A549 (cell line): ENCODE measurements at regions not wholly inside any gene's neighbourhood (a gene's known extent, or its start where the extent isn't known, plus 50 kb on each side); places are given as distances from the start of the nearest gene placed in this dataset.

Source experiments
- ATAC-seq, 2 experiments: fragments of 200-7000 bp in 1 of 2; fragments of >200 bp in 1 of 2; cut with Nextera tagmentation in 1 of 2; cut with Tn5 transposase in 1 of 2; 3 replicates each; pipeline versions ENCODE4 v1.8.0 to v1.9.1; 2018 to 2020; ENCODE audit warnings: mild to moderate bottlenecking in 1 of 2, moderate library complexity in 1 of 2
- CTCF ChIA-PET: fragments of 300-600 bp; sonication (Branson Sonifier 250); formaldehyde crosslinking; extraction: SDS; loops from one replicate; lab custom pipeline; 2021; ENCODE audit warnings: antibody characterized with exemption, inconsistent platforms; lab: Yijun Ruan, JAX
- POLR2A ChIA-PET: fragments of 350-600 bp; formaldehyde crosslinking; extraction: SDS; loops from one replicate; lab custom pipeline; 2021; ENCODE audit warnings: antibody characterized with exemption, inconsistent platforms; lab: Yijun Ruan, JAX
- DNase-seq, 2 experiments: peaks; one replicate each; pipeline versions ENCODE4 v3.0.0 to v3.0.0-alpha.2; 2011 to 2016; ENCODE audit warnings: low read depth in 1 of 2, low spot score in 1 of 2
- FAIRE-seq: peaks from 2 replicates; lab custom pipeline; 2011; peaks lifted over from hg19 to GRCh38; lab: Jason Lieb, UNC
- H3K27ac ChIP-seq, 2 experiments: fragments of >200 bp; sonication (Bioruptor Twin); formaldehyde crosslinking; 3 replicates each; pipeline ENCODE4 v1.5.1; 2016 to 2017
- H3K4me1 ChIP-seq: fragments of >200 bp; sonication (Bioruptor Twin); formaldehyde crosslinking; 3 replicates; pipeline ENCODE4 v1.6.1; 2016
- H3K4me2 ChIP-seq: fragments of >200 bp; sonication (Bioruptor Twin); formaldehyde crosslinking; 3 replicates; pipeline ENCODE4 v1.6.1; 2016
- H3K4me3 ChIP-seq: fragments of >200 bp; sonication (Bioruptor Twin); formaldehyde crosslinking; 3 replicates; pipeline ENCODE4 v1.5.1; 2016
- H3K9me3 ChIP-seq: fragments of >200 bp; sonication (Bioruptor Twin); formaldehyde crosslinking; 3 replicates; pipeline ENCODE4 v1.6.1; 2016
- CBX2 ChIP-seq: fragments of 200-600 bp; sonication (generic); IDR thresholded peaks from 2 replicates; pipeline ENCODE4 v1.6.1; 2016; ENCODE audit warnings: low read depth, mild to moderate bottlenecking, borderline replicate concordance
- CBX8 ChIP-seq: fragments of 200-600 bp; sonication (generic); IDR thresholded peaks from 2 replicates; pipeline ENCODE4 v1.6.1; 2016
- CEBPB ChIP-seq, 2 experiments: fragments of >200 bp in 1 of 2; sonication (Bioruptor Twin) in 1 of 2; formaldehyde crosslinking in 1 of 2; IDR thresholded peaks; 2 replicates each; pipeline ENCODE4 v1.6.1; 2012 to 2016
- CHD2 ChIP-seq: fragments of 150-350 bp; IDR thresholded peaks from 2 replicates; pipeline ENCODE4 v1.6.1; 2014; ENCODE audit warnings: low read length; ENCODE audit not compliant: partially characterized antibody
- ELK1 ChIP-seq: fragments of 150-350 bp; IDR thresholded peaks from 2 replicates; pipeline ENCODE4 v1.6.1; 2014; ENCODE audit warnings: low read depth, mild to moderate bottlenecking, low read length
- EP300 ChIP-seq, 2 experiments: fragments of >200 bp; sonication (Bioruptor Twin); formaldehyde crosslinking; IDR thresholded peaks; 2 replicates in 1 of 2; 3 replicates in 1 of 2; pipeline ENCODE4 v1.6.1; 2016 to 2017
- ESRRA ChIP-seq: fragments of 150-350 bp; IDR thresholded peaks from 2 replicates; pipeline ENCODE4 v1.6.1; 2014; ENCODE audit warnings: mild to moderate bottlenecking, low read length, borderline replicate concordance
- HES2 ChIP-seq: fragments of >200 bp; sonication (Bioruptor Twin); formaldehyde crosslinking; IDR thresholded peaks from 2 replicates; pipeline ENCODE4 v1.6.1; 2016
- HMGXB4 ChIP-seq: fragments of 250-450 bp; sonication (Bioruptor Pico); IDR thresholded peaks from 2 replicates; pipeline ENCODE4 v1.5.0; 2021; ENCODE audit warnings: mild to moderate bottlenecking, moderate library complexity, borderline replicate concordance
- HOXB13 ChIP-seq: fragments of 250-450 bp; sonication (Bioruptor Pico); IDR thresholded peaks from 2 replicates; pipeline ENCODE4 v1.5.0; 2020; ENCODE audit warnings: low read depth, mild to moderate bottlenecking, moderate library complexity
- HOXB5 ChIP-seq: fragments of 250-450 bp; sonication (Bioruptor Pico); IDR thresholded peaks from 2 replicates; pipeline ENCODE4 v1.5.0; 2020; ENCODE audit warnings: mild to moderate bottlenecking, moderate library complexity
- JUNB ChIP-seq: fragments of >200 bp; sonication (Bioruptor Twin); formaldehyde crosslinking; IDR thresholded peaks from 2 replicates; pipeline ENCODE4 v1.6.1; 2016
- MAFK ChIP-seq: fragments of 450-650 bp; IDR thresholded peaks from 2 replicates; pipeline ENCODE4 v1.6.1; 2014; ENCODE audit not compliant: partially characterized antibody
- MYC ChIP-seq: IDR thresholded peaks from 2 replicates; pipeline ENCODE4 v1.6.1; 2012; ENCODE audit warnings: mild to moderate bottlenecking, inconsistent platforms, low read length, improper control_type of control experiment, borderline replicate concordance
- NR3C1 ChIP-seq: fragments of >200 bp; sonication (Bioruptor Twin); formaldehyde crosslinking; IDR thresholded peaks from 3 replicates; pipeline ENCODE4 v1.6.1; 2017
- POLR2AphosphoS2 ChIP-seq: conservative IDR thresholded peaks from 2 replicates; pipeline ENCODE4 v1.6.1; 2012; ENCODE audit warnings: low read length, improper control_type of control experiment, inconsistent platforms
- RFX5 ChIP-seq: fragments of 450-650 bp; IDR thresholded peaks from 2 replicates; pipeline ENCODE4 v1.7.1; 2014; ENCODE audit warnings: antibody characterized with exemption, mild to moderate bottlenecking, moderate library complexity
- RNF2 ChIP-seq: fragments of 200-600 bp; sonication (generic); IDR thresholded peaks from 2 replicates; pipeline ENCODE4 v1.6.1; 2016; ENCODE audit warnings: low read depth, mild to moderate bottlenecking, antibody characterized with exemption, moderate library complexity, borderline replicate concordance
- SMC3 ChIP-seq: fragments of >200 bp; sonication (Bioruptor Twin); formaldehyde crosslinking; IDR thresholded peaks from 3 replicates; pipeline ENCODE4 v1.6.1; 2018; ENCODE audit warnings: inconsistent platforms
- SREBF2 ChIP-seq: fragments of 450-650 bp; IDR thresholded peaks from 2 replicates; pipeline ENCODE4 v1.6.1; 2014; ENCODE audit warnings: mild to moderate bottlenecking, moderate library complexity
- ZC3H11A ChIP-seq: fragments of 450-650 bp; IDR thresholded peaks from 2 replicates; pipeline ENCODE4 v1.6.1; 2014; ENCODE audit warnings: antibody characterized with exemption, mild to moderate bottlenecking
- ZFP36 ChIP-seq: fragments of 450-650 bp; IDR thresholded peaks from 2 replicates; pipeline ENCODE4 v1.6.1; 2014; ENCODE audit warnings: borderline replicate concordance; ENCODE audit not compliant: partially characterized antibody
- ZSCAN20 ChIP-seq: fragments of 250-450 bp; sonication (Bioruptor Pico); IDR thresholded peaks from 2 replicates; pipeline ENCODE4 v1.8.0; 2022; ENCODE audit warnings: mild to moderate bottlenecking, moderate library complexity
- WGBS: methylation state at CpG from one replicate; pipeline ENCODE4 v1.1.6; 2017; ENCODE audit errors: missing lambda C conversion rate; 5-methylcytosine and 5-hydroxymethylcytosine counted together
- TF ChIP-seq, protein P1 (sequence below): IDR thresholded peaks from 2 replicates; pipeline ENCODE4 v1.6.1; 2012; ENCODE audit warnings: low read depth, borderline replicate concordance
- TF ChIP-seq, protein P2 (sequence below): fragments of 450-650 bp; IDR thresholded peaks from 2 replicates; pipeline ENCODE4 v1.6.1; 2014; ENCODE audit warnings: antibody characterized with exemption

DNA sequence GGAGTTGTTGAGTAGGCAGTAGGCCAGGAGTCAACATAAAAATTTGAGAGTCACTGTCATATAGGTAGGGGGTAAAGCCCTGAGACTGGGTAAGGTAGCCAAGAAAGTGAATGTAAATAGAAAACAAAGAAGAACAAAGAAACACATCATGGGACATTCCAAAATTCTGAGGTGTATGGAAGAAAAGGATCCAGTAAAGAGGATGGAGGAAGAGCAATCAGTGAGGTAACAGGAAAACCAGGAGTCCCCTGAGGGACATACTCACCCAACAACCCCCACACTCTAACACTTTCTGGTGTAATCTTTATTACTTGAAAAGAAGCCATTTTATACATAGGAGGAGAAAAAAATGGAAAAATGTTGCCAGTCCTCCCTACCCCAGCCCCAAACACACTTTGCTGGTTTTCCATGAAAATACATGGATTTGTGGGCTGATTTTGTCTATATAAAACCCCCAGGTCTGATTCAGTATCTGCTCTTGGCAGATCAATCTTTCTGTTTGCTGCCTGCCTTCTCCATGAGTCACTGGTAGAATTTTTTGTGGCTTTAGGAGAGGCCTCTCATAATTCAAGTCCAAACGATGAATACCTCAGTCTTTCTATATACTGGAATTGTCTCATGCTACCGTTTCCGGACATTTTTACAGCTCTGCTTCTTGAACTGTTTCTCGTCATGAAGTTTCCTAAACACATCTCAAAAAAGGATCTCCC, 271.4 kb upstream of the MAN1A1 start:
- no peak overlapping the region for H3K4me2 ChIP-seq
- no peak for DNase-seq

GRCh38 chr6:119614138-119614537, 264.6 kb upstream of the MAN1A1 start:
- no peak for TF ChIP-seq MYC
- TF ChIP-seq, protein P1, sequence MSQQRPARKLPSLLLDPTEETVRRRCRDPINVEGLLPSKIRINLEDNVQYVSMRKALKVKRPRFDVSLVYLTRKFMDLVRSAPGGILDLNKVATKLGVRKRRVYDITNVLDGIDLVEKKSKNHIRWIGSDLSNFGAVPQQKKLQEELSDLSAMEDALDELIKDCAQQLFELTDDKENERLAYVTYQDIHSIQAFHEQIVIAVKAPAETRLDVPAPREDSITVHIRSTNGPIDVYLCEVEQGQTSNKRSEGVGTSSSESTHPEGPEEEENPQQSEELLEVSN, result no peak
- TF ChIP-seq HES2, result no peak
- no peak for TF ChIP-seq HMGXB4
- no peak for TF ChIP-seq ELK1
- TF ChIP-seq RFX5, result no peak
- no peak for TF ChIP-seq SMC3
- TF ChIP-seq SREBF2, result no peak
- TF ChIP-seq CBX2, result no peak
- no peak for TF ChIP-seq HOXB13 (CRISPR knock-in tag)
- no peak for TF ChIP-seq ESRRA
- TF ChIP-seq EP300 (IDR thresholded peaks at IDR 0.05), result no peak
- TF ChIP-seq HOXB5, result no peak
- TF ChIP-seq, protein P2, sequence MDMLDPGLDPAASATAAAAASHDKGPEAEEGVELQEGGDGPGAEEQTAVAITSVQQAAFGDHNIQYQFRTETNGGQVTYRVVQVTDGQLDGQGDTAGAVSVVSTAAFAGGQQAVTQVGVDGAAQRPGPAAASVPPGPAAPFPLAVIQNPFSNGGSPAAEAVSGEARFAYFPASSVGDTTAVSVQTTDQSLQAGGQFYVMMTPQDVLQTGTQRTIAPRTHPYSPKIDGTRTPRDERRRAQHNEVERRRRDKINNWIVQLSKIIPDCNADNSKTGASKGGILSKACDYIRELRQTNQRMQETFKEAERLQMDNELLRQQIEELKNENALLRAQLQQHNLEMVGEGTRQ, result no peak
- no peak for TF ChIP-seq ZFP36
- TF ChIP-seq NR3C1, result no peak
- TF ChIP-seq MAFK, result no peak
- TF ChIP-seq JUNB, result no peak
- no peak for TF ChIP-seq CBX8
- no peak for TF ChIP-seq RNF2
- Histone ChIP-seq H3K4me3 (no peak overlapping the region), H3K27ac (no peak overlapping the region), H3K9me3 (no peaks in the 10 kb centered on the region), H3K4me1 (no peaks in the 10 kb centered on the region), H3K4me2 (no peak overlapping the region)
- ATAC-seq, result no peak
- no CpG with 5 or more reads among the region's 1 CpG for WGBS
- POLR2A ChIA-PET, result no interaction called here
- CTCF ChIA-PET, result no interaction called here
- FAIRE-seq, result no peak
- DNase-seq, result no peak

More for the DNA sequence above, 271.4 kb upstream of the MAN1A1 start:
- Histone ChIP-seq H3K4me1 (no peaks in the 10 kb centered on the region), H3K9me3 (no peaks in the 10 kb centered on the region), H3K27ac (no peak overlapping the region), H3K4me3 (no peak overlapping the region)
- 11% methylated on average over 4 of the region's 4 CpGs for WGBS
- TF ChIP-seq ZC3H11A, result no peak
- no peak for TF ChIP-seq CHD2
- TF ChIP-seq ZSCAN20 (CRISPR knock-in tag), result no peak
- no peak for TF ChIP-seq HMGXB4
- TF ChIP-seq, protein P1, result no peak
- TF ChIP-seq CEBPB (IDR thresholded peaks at IDR 0.05), result no peak
- no peak for TF ChIP-seq POLR2AphosphoS2
- no peak for TF ChIP-seq MAFK
- FAIRE-seq, result no peak
- POLR2A ChIA-PET, result no interaction called here
- no peak for ATAC-seq
- CTCF ChIA-PET, result no interaction called here
